BE2C (cell line): ENCODE measurements at regions not wholly inside any gene's neighbourhood (a gene's known extent, or its start where the extent isn't known, plus 50 kb on each side); places are given as distances from the start of the nearest gene placed in this dataset.

Experiments used
- DNase-seq: peaks from one replicate; pipeline ENCODE4 v3.0.0-alpha.2; 2020
- H3K27me3 ChIP-seq: fragments of 250-450 bp; sonication (Bioruptor Pico); 2 replicates; pipeline ENCODE4 v1.5.1; 2020; ENCODE audit warnings: mild to moderate bottlenecking
- H3K36me3 ChIP-seq: fragments of 250-450 bp; sonication (Bioruptor Pico); 2 replicates; pipeline ENCODE4 v1.5.1; 2020; ENCODE audit warnings: mild to moderate bottlenecking
- H3K4me1 ChIP-seq: fragments of 250-450 bp; sonication (Bioruptor Pico); 2 replicates; pipeline ENCODE4 v1.5.1; 2020
- H3K4me3 ChIP-seq: 2 replicates; pipeline ENCODE4 v1.5.1; 2011; ENCODE audit warnings: low read depth, low read length
- H3K9me3 ChIP-seq: fragments of 250-450 bp; sonication (Bioruptor Pico); 2 replicates; pipeline ENCODE4 v1.5.1; 2020
- CTCF ChIP-seq: IDR thresholded peaks from 2 replicates; pipeline ENCODE4 v1.5.1; 2012; ENCODE audit warnings: mild to moderate bottlenecking, low read depth, low read length

- TF ChIP-seq CTCF: no peak
- no peak for DNase-seq
- H3K4me1 ChIP-seq: no peaks in the 10 kb centered on the region; the same call in 1 of the 2 replicates
- no peaks in the 10 kb centered on the region for H3K9me3 ChIP-seq
- no peaks in the 10 kb centered on the region for H3K36me3 ChIP-seq
- no peaks in the 10 kb centered on the region for H3K27me3 ChIP-seq
- no peak overlapping the region for H3K4me3 ChIP-seq
Measured at GRCh38 chr5:103346162-103346748, 87.7 kb downstream of the MACIR start.

GRCh38 chr5:103345461-103345860 is 86.9 kb downstream of the MACIR start:
- DNase-seq: no peak
- Histone ChIP-seq H3K27me3 (no peaks in the 10 kb centered on the region), H3K9me3 (no peaks in the 10 kb centered on the region), H3K4me1 (no peaks in the 10 kb centered on the region; the same call in none of the 2 replicates), H3K36me3 (no peaks in the 10 kb centered on the region), H3K4me3 (no peak overlapping the region)
- TF ChIP-seq CTCF: no peak

- no peaks in the 10 kb centered on the region for H3K36me3 ChIP-seq
- peaks cover 3% of the 10 kb centered on the region for H3K4me1 ChIP-seq
- no peak for TF ChIP-seq CTCF
- no peak for DNase-seq
- no peak overlapping the region for H3K4me3 ChIP-seq
- no peaks in the 10 kb centered on the region for H3K27me3 ChIP-seq
- no peaks in the 10 kb centered on the region; the same call in 1 of the 2 replicates for H3K9me3 ChIP-seq
Measured at GRCh38 chr5:103340717-103341388, 82.3 kb downstream of the MACIR start.

DNA sequence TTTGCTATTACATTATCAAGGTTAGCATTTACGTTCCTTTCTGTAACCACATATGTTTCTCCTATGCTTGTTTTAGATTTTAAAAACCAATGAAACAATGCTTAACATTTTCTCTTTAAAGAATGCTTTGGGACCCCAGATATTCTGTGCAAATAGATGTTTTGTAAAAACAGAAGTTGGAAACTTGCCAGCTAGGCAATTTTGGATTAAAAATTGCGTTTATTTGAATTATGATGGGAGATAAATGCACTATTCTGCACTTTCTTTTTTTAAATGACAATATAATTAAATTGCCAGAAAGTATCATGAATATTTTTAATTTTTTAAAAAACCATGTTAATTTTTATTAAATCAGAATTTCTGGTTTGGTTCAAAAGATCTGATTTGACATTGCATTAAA is 81.6 kb downstream of the MACIR start:
- DNase-seq: no peak
- no peak for TF ChIP-seq CTCF
- H3K4me1 ChIP-seq: peaks cover 3% of the 10 kb centered on the region
- H3K36me3 ChIP-seq: no peaks in the 10 kb centered on the region
- H3K4me3 ChIP-seq: no peak overlapping the region
- H3K27me3 ChIP-seq: no peaks in the 10 kb centered on the region
- no peaks in the 10 kb centered on the region; the same call in 1 of the 2 replicates for H3K9me3 ChIP-seq

- Histone ChIP-seq H3K4me1 (peaks cover 3% of the 10 kb centered on the region), H3K4me3 (no peak overlapping the region), H3K36me3 (no peaks in the 10 kb centered on the region), H3K9me3 (no peaks in the 10 kb centered on the region; the same call in 1 of the 2 replicates), H3K27me3 (no peaks in the 10 kb centered on the region)
- DNase-seq: no peak
- no peak for TF ChIP-seq CTCF
Measured at GRCh38 chr5:103336941-103337340, 78.4 kb downstream of the MACIR start.

DNA sequence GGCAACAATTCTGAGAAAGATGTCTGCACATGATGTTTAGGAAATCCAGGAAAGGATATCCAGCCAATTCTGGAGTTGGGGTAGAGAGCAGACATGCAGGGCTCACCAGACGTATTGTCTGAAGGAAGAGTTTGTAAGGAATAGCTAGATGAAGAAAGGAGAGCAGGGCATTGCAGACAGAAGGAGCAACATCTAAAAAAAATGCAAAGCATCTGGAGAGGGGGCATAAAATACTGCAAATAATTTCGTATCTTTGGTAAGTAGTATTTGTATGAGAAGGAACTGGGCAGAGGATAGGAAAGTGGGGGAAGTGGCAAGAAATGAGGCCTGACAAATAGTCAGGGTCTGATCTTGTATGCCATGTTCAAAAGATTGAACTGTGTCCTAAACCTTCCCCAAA is 74.8 kb downstream of the MACIR start:
- no peaks in the 10 kb centered on the region for H3K36me3 ChIP-seq
- TF ChIP-seq CTCF: no peak
- no peak overlapping the region for H3K4me3 ChIP-seq
- H3K9me3 ChIP-seq: no peaks in the 10 kb centered on the region; the same call in 1 of the 2 replicates
- peaks cover 3% of the 10 kb centered on the region for H3K4me1 ChIP-seq
- no peaks in the 10 kb centered on the region for H3K27me3 ChIP-seq
- DNase-seq: no peak
